ENCODE measurements at regions not wholly inside any gene's neighbourhood (a gene's known extent, or its start where the extent isn't known, plus 50 kb on each side); places are given as distances from the start of the nearest gene placed in this dataset.

- Histone ChIP-seq H3K9me3 (ENCODE audit: control insufficient read depth in 4 of 4, insufficient read depth in 3 of 4, low read length in 3 of 4) (peaks cover 0 to under 1% (median 0%) of the 10 kb centered on the region in 4 donors), H3K27me3 (ENCODE audit: control insufficient read depth in 3 of 3, insufficient read depth in 3 of 3, low read length in 2 of 3) (no peaks in the 10 kb centered on the region), H3K36me3 (ENCODE audit: control insufficient read depth in 4 of 4, insufficient read depth in 4 of 4, low read length in 4 of 4) (no peaks in the 10 kb centered on the region), H3K4me3 (no peak overlapping the region), H3K27ac (ENCODE audit: low read depth in 1 of 2, low read length in 1 of 2) (no peak overlapping the region), H3K4me1 (ENCODE audit: control insufficient read depth in 5 of 5, insufficient read depth in 5 of 5, low read length in 5 of 5) (peaks cover 0 to 14% (median 0%) of the 10 kb centered on the region in 5 donors), H3K9ac (ENCODE audit: insufficient read depth in 1 of 2, low read length in 2 of 2) (no peak overlapping the region)
- 67 to 82% methylated on average over 6 of the region's 6 CpGs for WGBS, 2 donors
- ATAC-seq (ENCODE audit: insufficient read depth, low FRiP score) (no peak), DNase-seq (peak in 2 of 3 donors; percentile 59 to 76)
- TF ChIP-seq CTCF (IDR thresholded peaks at IDR 0.05; ENCODE audit: control extremely low read depth, extremely low read depth), result no peak
Measured at GRCh38 chr4:15213302-15213970, 211.2 kb downstream of the CPEB2 start.

GRCh38 chr4:15215109-15215508 is 212.7 kb upstream of the C1QTNF7 start:
- Histone ChIP-seq H3K36me3 (ENCODE audit: control insufficient read depth in 4 of 4, insufficient read depth in 4 of 4, low read length in 4 of 4) (no peaks in the 10 kb centered on the region), H3K4me1 (ENCODE audit: control insufficient read depth in 5 of 5, insufficient read depth in 5 of 5, low read length in 5 of 5) (peaks cover 0 to 10% (median 0%) of the 10 kb centered on the region in 5 donors), H3K9me3 (ENCODE audit: control insufficient read depth in 4 of 4, insufficient read depth in 3 of 4, low read length in 3 of 4) (no peaks in the 10 kb centered on the region), H3K27ac (ENCODE audit: low read depth in 1 of 2, low read length in 1 of 2) (no peak overlapping the region), H3K4me3 (no peak overlapping the region), H3K9ac (ENCODE audit: insufficient read depth in 1 of 2, low read length in 2 of 2) (no peak overlapping the region), H3K27me3 (ENCODE audit: control insufficient read depth in 3 of 3, insufficient read depth in 3 of 3, low read length in 2 of 3) (no peaks in the 10 kb centered on the region)
- TF ChIP-seq CTCF (IDR thresholded peaks at IDR 0.05; ENCODE audit: control extremely low read depth, extremely low read depth), result no peak
- WGBS, 2 donors, result 88 to 94% methylated on average over 6 of the region's 6 CpGs
- DNase-seq, result no peak
- ATAC-seq (ENCODE audit: insufficient read depth, low FRiP score), result no peak

- no peaks in the 10 kb centered on the region for H3K27me3 ChIP-seq (ENCODE audit: control insufficient read depth in 3 of 3, insufficient read depth in 3 of 3, low read length in 2 of 3)
- H3K9ac ChIP-seq (ENCODE audit: insufficient read depth in 1 of 2, low read length in 2 of 2), result no peak overlapping the region
- 89 to 91% methylated on average over 3 of the region's 3 CpGs for WGBS, 2 donors
- H3K4me1 ChIP-seq (ENCODE audit: control insufficient read depth in 5 of 5, insufficient read depth in 5 of 5, low read length in 5 of 5), result no peaks in the 10 kb centered on the region
- DNase-seq (no peak), ATAC-seq (ENCODE audit: insufficient read depth, low FRiP score) (no peak)
- H3K27ac ChIP-seq (ENCODE audit: low read depth in 1 of 2, low read length in 1 of 2), result no peak overlapping the region
- no peaks in the 10 kb centered on the region for H3K9me3 ChIP-seq (ENCODE audit: control insufficient read depth in 4 of 4, insufficient read depth in 3 of 4, low read length in 3 of 4)
- no peak overlapping the region for H3K4me3 ChIP-seq
- no peaks in the 10 kb centered on the region for H3K36me3 ChIP-seq (ENCODE audit: control insufficient read depth in 4 of 4, insufficient read depth in 4 of 4, low read length in 4 of 4)
- TF ChIP-seq CTCF (IDR thresholded peaks at IDR 0.05; ENCODE audit: control extremely low read depth, extremely low read depth), result no peak
Measured at GRCh38 chr4:15226203-15226602, 201.6 kb upstream of the C1QTNF7 start.

Measured in lung (tissue), 11 donors.